ENCODE measurements at regions not wholly inside any gene's neighbourhood (a gene's known extent, or its start where the extent isn't known, plus 50 kb on each side); places are given as distances from the start of the nearest gene placed in this dataset.

- Histone ChIP-seq H3K27ac (no peak overlapping the region), H3K27me3 (no peaks in the 10 kb centered on the region), H3K4me1 (no peaks in the 10 kb centered on the region), H3K9me3 (no peaks in the 10 kb centered on the region), H3K4me3 (no peak overlapping the region), H3K36me3 (no peaks in the 10 kb centered on the region)
- no peak for TF ChIP-seq POLR2AphosphoS5 (IDR thresholded peaks at IDR 0.05)
- no peak for TF ChIP-seq POLR2A (IDR thresholded peaks at IDR 0.05)
- TF ChIP-seq CTCF (IDR thresholded peaks at IDR 0.05): no peak
- no peak for TF ChIP-seq EP300 (IDR thresholded peaks at IDR 0.05)
- 88% methylated on average over 27 of the region's 49 CpGs for WGBS
- DNase-seq (ENCODE audit: low spot score in 2 of 2): no peak
Observed at GRCh38 chr9:14978022-14979000, 68.1 kb upstream of the FREM1 start.

- Histone ChIP-seq H3K9me3 (no peaks in the 10 kb centered on the region), H3K36me3 (no peaks in the 10 kb centered on the region), H3K27me3 (no peaks in the 10 kb centered on the region), H3K4me3 (no peak overlapping the region), H3K4me1 (no peaks in the 10 kb centered on the region), H3K27ac (no peak overlapping the region)
- WGBS: 84% methylated on average over 8 of the region's 8 CpGs
- no peak for TF ChIP-seq POLR2A (IDR thresholded peaks at IDR 0.05)
- no peak for DNase-seq (ENCODE audit: low spot score in 2 of 2)
Observed at GRCh38 chr9:14967450-14968321, 57.5 kb upstream of the FREM1 start.

GRCh38 chr9:14962193-14962882, 52.1 kb upstream of the FREM1 start:
- no peak for DNase-seq (ENCODE audit: low spot score in 2 of 2)
- H3K4me1 ChIP-seq: no peaks in the 10 kb centered on the region
- no peaks in the 10 kb centered on the region for H3K27me3 ChIP-seq
- no peaks in the 10 kb centered on the region for H3K9me3 ChIP-seq
- H3K36me3 ChIP-seq: no peaks in the 10 kb centered on the region
- H3K4me3 ChIP-seq: no peak overlapping the region
- TF ChIP-seq EP300 (IDR thresholded peaks at IDR 0.05) (no peak), POLR2AphosphoS5 (IDR thresholded peaks at IDR 0.05) (no peak), POLR2A (IDR thresholded peaks at IDR 0.05) (no peak), CTCF (IDR thresholded peaks at IDR 0.05) (no peak)
- WGBS: 69% methylated on average over 4 of the region's 4 CpGs
- no peak overlapping the region for H3K27ac ChIP-seq

- no peak for DNase-seq (ENCODE audit: low spot score in 2 of 2)
- Histone ChIP-seq H3K4me1 (no peaks in the 10 kb centered on the region), H3K9me3 (no peaks in the 10 kb centered on the region), H3K27ac (no peak overlapping the region), H3K4me3 (no peak overlapping the region), H3K27me3 (no peaks in the 10 kb centered on the region), H3K36me3 (no peaks in the 10 kb centered on the region)
- 89% methylated on average over 6 of the region's 6 CpGs for WGBS
- TF ChIP-seq CTCF (IDR thresholded peaks at IDR 0.05) (no peak), POLR2AphosphoS5 (IDR thresholded peaks at IDR 0.05) (no peak), POLR2A (IDR thresholded peaks at IDR 0.05) (no peak), EP300 (IDR thresholded peaks at IDR 0.05) (no peak)
Observed at GRCh38 chr9:14961372-14962068, 51.3 kb upstream of the FREM1 start.

GRCh38 chr9:14960881-14961280, 50.7 kb upstream of the FREM1 start:
- Histone ChIP-seq H3K36me3 (no peaks in the 10 kb centered on the region), H3K27ac (no peak overlapping the region), H3K9me3 (no peaks in the 10 kb centered on the region), H3K4me1 (no peaks in the 10 kb centered on the region), H3K4me3 (no peak overlapping the region), H3K27me3 (no peaks in the 10 kb centered on the region)
- DNase-seq (ENCODE audit: low spot score in 2 of 2): no peak
- WGBS: 79% methylated on average over 4 of the region's 4 CpGs
- TF ChIP-seq CTCF (IDR thresholded peaks at IDR 0.05): no peak
- no peak for TF ChIP-seq EP300 (IDR thresholded peaks at IDR 0.05)
- no peak for TF ChIP-seq POLR2AphosphoS5 (IDR thresholded peaks at IDR 0.05)
- no peak for TF ChIP-seq POLR2A (IDR thresholded peaks at IDR 0.05)
